ENCODE measurements at regions not wholly inside any gene's neighbourhood (a gene's known extent, or its start where the extent isn't known, plus 50 kb on each side); places are given as distances from the start of the nearest gene placed in this dataset.

DNA sequence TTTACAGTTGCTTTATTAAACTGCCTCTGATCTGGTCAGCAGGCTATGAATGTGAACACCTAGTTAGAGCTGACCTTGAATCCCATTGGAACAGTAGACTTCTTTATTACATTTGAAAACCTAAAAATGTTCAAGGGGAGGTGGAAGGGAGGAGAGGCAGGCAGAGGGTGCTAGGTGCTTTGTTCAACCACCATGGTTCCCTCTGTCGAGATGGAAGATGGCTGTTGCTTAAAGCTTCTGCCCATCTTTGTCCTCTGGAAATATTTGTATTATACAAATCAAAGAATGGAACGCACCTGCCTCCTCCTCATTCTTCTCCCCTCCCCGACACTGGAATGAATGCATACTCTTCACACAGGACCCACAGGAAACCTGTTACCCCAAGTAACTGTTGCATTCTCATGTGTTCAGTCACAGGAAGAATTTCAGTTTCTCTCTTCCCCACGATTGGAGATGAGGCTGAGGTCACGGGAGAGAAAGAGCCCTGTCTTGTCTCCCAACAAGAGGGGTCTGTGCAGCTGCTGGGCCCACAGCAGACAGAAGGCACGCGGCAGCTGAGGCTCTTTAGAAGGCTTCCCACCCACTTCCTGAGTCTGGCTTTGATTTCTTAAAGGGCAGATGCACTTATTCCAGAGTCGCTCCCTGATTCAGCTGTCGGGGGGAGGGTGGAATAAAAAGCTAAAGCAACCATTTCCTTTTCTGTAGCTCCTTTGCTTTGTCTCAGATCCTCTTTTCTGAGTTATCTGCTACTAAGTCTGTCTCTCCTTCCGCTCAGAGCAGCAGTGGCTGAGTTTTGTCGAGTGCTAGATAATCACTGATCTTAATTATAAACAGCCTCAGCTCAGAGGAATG, 217.9 kb upstream of the BTG1 start:
- TF ChIP-seq, protein P1, sequence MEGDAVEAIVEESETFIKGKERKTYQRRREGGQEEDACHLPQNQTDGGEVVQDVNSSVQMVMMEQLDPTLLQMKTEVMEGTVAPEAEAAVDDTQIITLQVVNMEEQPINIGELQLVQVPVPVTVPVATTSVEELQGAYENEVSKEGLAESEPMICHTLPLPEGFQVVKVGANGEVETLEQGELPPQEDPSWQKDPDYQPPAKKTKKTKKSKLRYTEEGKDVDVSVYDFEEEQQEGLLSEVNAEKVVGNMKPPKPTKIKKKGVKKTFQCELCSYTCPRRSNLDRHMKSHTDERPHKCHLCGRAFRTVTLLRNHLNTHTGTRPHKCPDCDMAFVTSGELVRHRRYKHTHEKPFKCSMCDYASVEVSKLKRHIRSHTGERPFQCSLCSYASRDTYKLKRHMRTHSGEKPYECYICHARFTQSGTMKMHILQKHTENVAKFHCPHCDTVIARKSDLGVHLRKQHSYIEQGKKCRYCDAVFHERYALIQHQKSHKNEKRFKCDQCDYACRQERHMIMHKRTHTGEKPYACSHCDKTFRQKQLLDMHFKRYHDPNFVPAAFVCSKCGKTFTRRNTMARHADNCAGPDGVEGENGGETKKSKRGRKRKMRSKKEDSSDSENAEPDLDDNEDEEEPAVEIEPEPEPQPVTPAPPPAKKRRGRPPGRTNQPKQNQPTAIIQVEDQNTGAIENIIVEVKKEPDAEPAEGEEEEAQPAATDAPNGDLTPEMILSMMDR (IDR thresholded peaks at IDR 0.05) = no peak
- no peak for TF ChIP-seq EZH2 (IDR thresholded peaks at IDR 0.05)

Measured in neural progenitor cell (in vitro differentiated cells).